ENCODE measurements at regions not wholly inside any gene's neighbourhood (a gene's known extent, or its start where the extent isn't known, plus 50 kb on each side); places are given as distances from the start of the nearest gene placed in this dataset.

DNA sequence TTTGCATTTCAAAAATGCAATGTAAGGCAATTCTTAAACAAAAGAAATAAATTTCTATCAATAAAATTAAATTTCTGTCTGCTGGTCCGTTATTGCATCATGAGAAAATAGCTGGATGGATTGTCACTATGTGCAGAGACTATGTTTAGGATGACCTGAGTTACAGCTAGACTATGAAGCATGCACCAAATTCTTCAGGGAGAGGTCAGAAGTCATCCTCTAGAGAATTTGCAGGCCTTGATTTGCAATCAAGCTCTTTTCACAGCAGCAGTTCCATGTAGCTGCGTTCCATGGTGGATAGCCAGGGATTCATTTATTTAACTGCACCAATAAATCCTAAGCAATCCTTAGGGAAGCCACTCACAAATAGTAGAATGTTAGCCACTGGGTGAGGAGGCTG is 253.7 kb downstream of the MSRB3 start:
- no peaks in the 10 kb centered on the region for H3K36me3 ChIP-seq (ENCODE audit: control insufficient read depth, insufficient read depth, low read length)
- ChIA-PET CTCF (interaction anchor here (0.6 to 1.0 kb wide), 2 partner anchors 24 to 67 kb away, joined by 3 read pairs; no protein-coding TSS in a partner anchor), POLR2A (interaction anchor here (0.6 to 1.4 kb wide), 2 partner anchors 34 to 188 kb away, joined by 7 to 11 read pairs; no protein-coding TSS in a partner anchor)
- no peak for TF ChIP-seq CTCF (IDR thresholded peaks at IDR 0.05; ENCODE audit: insufficient read depth, low read depth, low read length)
- H3K27me3 ChIP-seq (ENCODE audit: control insufficient read depth, insufficient read depth, low read length), result no peaks in the 10 kb centered on the region
- H3K4me3 ChIP-seq (ENCODE audit: low read depth, low read length), result no peak overlapping the region
- DNase-seq (ENCODE audit: low read depth), result peak; percentile 29

GRCh38 chr12:65532764-65533163 is 254.3 kb downstream of the MSRB3 start:
- H3K36me3 ChIP-seq (ENCODE audit: control insufficient read depth, insufficient read depth, low read length), result no peaks in the 10 kb centered on the region
- peak; percentile 79 for DNase-seq (ENCODE audit: low read depth)
- TF ChIP-seq CTCF (IDR thresholded peaks at IDR 0.05; ENCODE audit: insufficient read depth, low read depth, low read length), result no peak
- POLR2A ChIA-PET, result interaction anchor here (0.6 to 1.4 kb wide), 2 partner anchors 33 to 187 kb away, joined by 7 to 11 read pairs; no protein-coding TSS in a partner anchor
- no peaks in the 10 kb centered on the region for H3K27me3 ChIP-seq (ENCODE audit: control insufficient read depth, insufficient read depth, low read length)
- CTCF ChIA-PET, result interaction anchor here (0.6 to 1.8 kb wide), 3 partner anchors 10 to 166 kb away, joined by 3 to 4 read pairs (median 3); no protein-coding TSS in a partner anchor
- no peak overlapping the region for H3K4me3 ChIP-seq (ENCODE audit: low read depth, low read length)

- TF ChIP-seq CTCF (IDR thresholded peaks at IDR 0.05; ENCODE audit: insufficient read depth, low read depth, low read length), result no peak
- ChIA-PET POLR2A (no interaction called here), CTCF (interaction anchor here (0.6 to 2.0 kb wide), 5 partner anchors 7 to 166 kb away, joined by 3 to 9 read pairs (median 4); no protein-coding TSS in a partner anchor)
- Histone ChIP-seq H3K4me3 (ENCODE audit: low read depth, low read length) (no peak overlapping the region), H3K27me3 (ENCODE audit: control insufficient read depth, insufficient read depth, low read length) (no peaks in the 10 kb centered on the region), H3K36me3 (ENCODE audit: control insufficient read depth, insufficient read depth, low read length) (no peaks in the 10 kb centered on the region)
- peak; percentile 50 for DNase-seq (ENCODE audit: low read depth)
Observed at GRCh38 chr12:65533177-65533883, 254.8 kb downstream of the MSRB3 start.

- Histone ChIP-seq H3K27me3 (ENCODE audit: control insufficient read depth, insufficient read depth, low read length) (no peaks in the 10 kb centered on the region), H3K36me3 (ENCODE audit: control insufficient read depth, insufficient read depth, low read length) (no peaks in the 10 kb centered on the region), H3K4me3 (ENCODE audit: low read depth, low read length) (no peak overlapping the region)
- CTCF ChIA-PET, result interaction anchor here (1.2 to 2.0 kb wide), 3 partner anchors 8 to 165 kb away, joined by 4 to 9 read pairs (median 7); no protein-coding TSS in a partner anchor
- POLR2A ChIA-PET, result no interaction called here
- TF ChIP-seq CTCF (IDR thresholded peaks at IDR 0.05; ENCODE audit: insufficient read depth, low read depth, low read length), result no peak
- DNase-seq (ENCODE audit: low read depth), result no peak
Observed at GRCh38 chr12:65534238-65534841, 255.9 kb downstream of the MSRB3 start.

- CTCF ChIA-PET, result interaction anchor here (0.6 to 1.7 kb wide), 4 partner anchors 10 to 93 kb away, joined by 3 to 10 read pairs (median 5); no protein-coding TSS in a partner anchor
- POLR2A ChIA-PET, result no interaction called here
- no peak for DNase-seq (ENCODE audit: low read depth)
- Histone ChIP-seq H3K4me3 (ENCODE audit: low read depth, low read length) (no peak overlapping the region), H3K27me3 (ENCODE audit: control insufficient read depth, insufficient read depth, low read length) (no peaks in the 10 kb centered on the region), H3K36me3 (ENCODE audit: control insufficient read depth, insufficient read depth, low read length) (no peaks in the 10 kb centered on the region)
- no peak for TF ChIP-seq CTCF (IDR thresholded peaks at IDR 0.05; ENCODE audit: insufficient read depth, low read depth, low read length)
Observed at GRCh38 chr12:65535946-65536345, 257.5 kb downstream of the MSRB3 start.

Measured in BJ (cell line).